ENCODE measurements at regions not wholly inside any gene's neighbourhood (a gene's known extent, or its start where the extent isn't known, plus 50 kb on each side); places are given as distances from the start of the nearest gene placed in this dataset.

DNA sequence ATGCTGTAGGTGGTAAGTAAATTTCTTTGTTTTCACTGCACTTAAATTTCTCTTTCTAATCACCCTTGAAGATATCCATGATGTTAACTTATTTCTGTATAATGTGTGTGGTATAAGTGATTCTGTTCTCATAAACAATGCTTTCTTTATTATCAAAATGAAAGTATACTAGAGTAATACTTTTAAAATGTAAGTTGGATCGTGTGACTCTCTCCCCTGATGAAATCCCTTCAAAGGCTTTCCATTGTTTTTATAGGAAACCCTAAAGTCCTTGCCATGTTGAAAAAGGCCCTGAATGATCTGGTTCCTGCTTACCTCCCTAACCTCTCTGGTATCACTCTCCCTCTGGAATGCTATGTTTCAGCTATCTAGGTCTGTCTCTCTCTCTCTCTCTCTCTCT lies 191.1 kb upstream of the LHX8 start:
- no peak overlapping the region for H4K91ac ChIP-seq (ENCODE audit: insufficient read length, low read depth, low read length)

More for the DNA sequence above, 191.1 kb upstream of the LHX8 start:
- Histone ChIP-seq H3K79me2 (ENCODE audit: insufficient read depth, low read length) (no peaks in the 10 kb centered on the region), H3T11ph (ENCODE audit: low read length) (no peak overlapping the region), H2BK15ac (ENCODE audit: low read depth, low read length) (no peak overlapping the region), H2BK20ac (ENCODE audit: low read depth, low read length, poor library complexity, severe bottlenecking) (no peak overlapping the region), H3K18ac (ENCODE audit: insufficient read length, low read depth, low read length) (no peak overlapping the region), H2BK5ac (ENCODE audit: insufficient read length, low read length) (no peak overlapping the region), H4K20me1 (ENCODE audit: control insufficient read depth, insufficient read depth, insufficient read length) (no peaks in the 10 kb centered on the region), H3K56ac (ENCODE audit: insufficient read length, low read depth, low read length) (no peak overlapping the region), H3K79me1 (ENCODE audit: insufficient read depth, low read depth, low read length, poor library complexity, severe bottlenecking) (no peaks in the 10 kb centered on the region), H3K14ac (ENCODE audit: insufficient read depth, low read length) (no peak overlapping the region), H3K27ac (ENCODE audit: insufficient read length, low read depth, low read length) (no peak overlapping the region), H3K27me3 (ENCODE audit: insufficient read depth, low read length) (no peaks in the 10 kb centered on the region), H3K23me2 (ENCODE audit: insufficient read length, low read depth, low read length, poor library complexity, severe bottlenecking) (no peaks in the 10 kb centered on the region), H2BK12ac (ENCODE audit: insufficient read length, low read depth, low read length) (no peak overlapping the region), H3K4me2 (ENCODE audit: insufficient read depth, insufficient read length, low read length) (no peak overlapping the region), H2BK120ac (ENCODE audit: low read depth, low read length, poor library complexity, severe bottlenecking) (no peak overlapping the region), H4K8ac (replicated peaks; ENCODE audit: insufficient read length, low read depth, low read length) (no peak overlapping the region), H2AFZ (ENCODE audit: low read length) (no peak overlapping the region), H3K9me3 (ENCODE audit: control insufficient read depth, low read depth, low read length) (no peaks in the 10 kb centered on the region), H3K9ac (ENCODE audit: extremely low read depth, insufficient read length, low read length) (no peak overlapping the region), H4K5ac (ENCODE audit: insufficient read length, low read depth, low read length) (no peak overlapping the region), H2AK5ac (ENCODE audit: insufficient read length, low read length) (no peak overlapping the region), H3K4ac (ENCODE audit: low read depth, low read length) (no peak overlapping the region), H3K23ac (ENCODE audit: insufficient read length, low read depth, low read length) (no peak overlapping the region), H3K4me1 (ENCODE audit: insufficient read depth, low read length) (no peaks in the 10 kb centered on the region)
- Mint-ChIP-seq H3K27ac (no peak overlapping the region; a peak in 1 of 7 replicates), H3K9me3 (peaks cover 0 to 4% of the 10 kb centered on the region in 2 experiments; a peak in 1 of 5 replicates), H3K27me3 (ENCODE audit: low read depth) (no peaks in the 10 kb centered on the region), H3K4me3 (no peak overlapping the region), H3K4me1 (peaks cover 4 to 7% of the 10 kb centered on the region in 2 experiments), H3K36me3 (ENCODE audit: insufficient read depth in 1 of 3, low read depth in 3 of 3) (no peaks in the 10 kb centered on the region)
- no CpG with 5 or more reads among the region's 1 CpG for WGBS (ENCODE audit: extremely low coverage, insufficient read length, low lambda C conversion rate)
- TF ChIP-seq, protein P1, sequence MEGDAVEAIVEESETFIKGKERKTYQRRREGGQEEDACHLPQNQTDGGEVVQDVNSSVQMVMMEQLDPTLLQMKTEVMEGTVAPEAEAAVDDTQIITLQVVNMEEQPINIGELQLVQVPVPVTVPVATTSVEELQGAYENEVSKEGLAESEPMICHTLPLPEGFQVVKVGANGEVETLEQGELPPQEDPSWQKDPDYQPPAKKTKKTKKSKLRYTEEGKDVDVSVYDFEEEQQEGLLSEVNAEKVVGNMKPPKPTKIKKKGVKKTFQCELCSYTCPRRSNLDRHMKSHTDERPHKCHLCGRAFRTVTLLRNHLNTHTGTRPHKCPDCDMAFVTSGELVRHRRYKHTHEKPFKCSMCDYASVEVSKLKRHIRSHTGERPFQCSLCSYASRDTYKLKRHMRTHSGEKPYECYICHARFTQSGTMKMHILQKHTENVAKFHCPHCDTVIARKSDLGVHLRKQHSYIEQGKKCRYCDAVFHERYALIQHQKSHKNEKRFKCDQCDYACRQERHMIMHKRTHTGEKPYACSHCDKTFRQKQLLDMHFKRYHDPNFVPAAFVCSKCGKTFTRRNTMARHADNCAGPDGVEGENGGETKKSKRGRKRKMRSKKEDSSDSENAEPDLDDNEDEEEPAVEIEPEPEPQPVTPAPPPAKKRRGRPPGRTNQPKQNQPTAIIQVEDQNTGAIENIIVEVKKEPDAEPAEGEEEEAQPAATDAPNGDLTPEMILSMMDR (conservative IDR thresholded peaks at IDR 0.05), result no peak
- DNase-seq, result no peak

All from H9 (cell line).